HG02610 (cell line): ENCODE measurements at regions not wholly inside any gene's neighbourhood (a gene's known extent, or its start where the extent isn't known, plus 50 kb on each side); places are given as distances from the start of the nearest gene placed in this dataset.
"Not testable (repeated sequence)": the region's sequence is repeated elsewhere in the genome, so short reads cannot be mapped to it uniquely, and the experiment has no call there.

Experiments used
- ATAC-seq: cut with Tn5 transposase; IDR thresholded peaks from one replicate; pipeline ENCODE4 v1.9.1; 2021; ENCODE audit warnings: mild to moderate bottlenecking, moderate library complexity; ENCODE audit not compliant: unreplicated experiment

DNA sequence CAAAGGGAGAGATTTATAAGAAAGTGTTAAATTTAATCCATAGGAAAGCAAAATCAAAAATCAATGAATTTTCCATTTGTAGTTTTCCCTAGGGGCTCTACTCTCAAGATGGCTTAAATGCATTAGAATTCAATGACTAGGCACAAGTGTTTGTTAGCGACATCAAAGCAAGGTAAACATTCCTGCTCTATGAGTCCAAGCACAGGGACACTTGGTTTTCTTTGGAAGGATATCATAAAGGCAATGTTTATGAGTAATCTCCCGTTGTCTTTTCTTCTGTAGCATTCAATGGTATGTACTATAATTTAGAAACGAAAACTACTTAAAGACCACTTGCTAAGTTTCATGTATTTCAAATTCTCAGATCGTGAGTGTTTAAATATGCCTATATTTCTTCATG is 54.8 kb upstream of the ZNF717 start:
- ATAC-seq = not testable (repeated sequence)

DNA sequence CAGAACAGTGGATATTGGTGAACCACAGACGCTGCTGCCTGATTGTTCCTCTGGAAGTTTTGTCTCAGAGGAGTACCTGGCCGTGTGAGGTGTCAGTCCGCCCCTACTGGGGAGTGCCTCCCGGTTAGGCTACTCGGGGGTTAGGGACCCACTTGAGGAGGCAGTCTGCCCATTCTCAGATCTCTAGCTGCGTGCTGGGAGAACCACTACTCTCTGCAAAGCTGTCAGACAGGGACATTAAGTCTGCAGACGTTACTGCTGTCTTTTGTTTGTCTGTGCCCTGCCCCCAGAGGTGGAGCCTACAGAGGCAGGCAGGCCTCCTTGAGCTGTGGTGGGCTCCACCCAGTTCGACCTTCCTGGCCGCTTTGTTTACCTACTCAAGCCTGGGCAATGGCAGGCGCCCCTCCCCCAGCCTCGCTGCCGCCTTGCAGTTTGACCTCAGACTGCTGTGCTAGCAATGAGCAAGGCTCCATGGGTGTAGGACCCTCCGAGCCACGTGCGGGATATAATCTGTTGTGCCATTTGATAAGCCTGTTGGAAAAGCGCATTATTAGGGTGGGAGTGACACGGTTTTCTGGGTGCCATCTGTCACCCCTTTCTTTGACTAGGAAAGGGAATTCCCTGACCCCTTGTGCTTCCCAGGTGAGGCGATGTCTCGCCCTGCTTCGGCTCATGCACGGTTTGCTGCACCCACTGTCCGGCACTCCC is 65.1 kb upstream of the ZNF717 start:
- ATAC-seq = not testable (repeated sequence)

DNA sequence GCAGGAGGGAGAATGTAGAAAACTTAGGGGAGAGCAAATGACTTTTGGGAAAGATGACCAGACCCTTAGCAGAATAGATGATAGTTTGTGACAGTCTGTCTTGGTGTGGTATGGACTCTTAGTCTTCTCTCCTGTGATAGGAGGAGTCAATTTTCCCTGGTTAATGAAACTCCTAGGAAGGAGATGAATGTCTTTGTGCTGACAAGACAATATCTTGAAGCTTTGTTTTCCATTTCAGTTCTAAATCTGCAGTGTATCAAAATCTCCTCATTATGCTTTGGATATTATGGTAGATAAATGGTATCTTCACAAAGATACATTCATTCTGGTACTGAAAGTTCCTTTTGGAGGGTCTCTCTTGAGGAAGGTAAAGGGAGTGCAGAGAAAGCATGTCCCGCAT is 77.8 kb upstream of the ZNF717 start:
- no peak for ATAC-seq

DNA sequence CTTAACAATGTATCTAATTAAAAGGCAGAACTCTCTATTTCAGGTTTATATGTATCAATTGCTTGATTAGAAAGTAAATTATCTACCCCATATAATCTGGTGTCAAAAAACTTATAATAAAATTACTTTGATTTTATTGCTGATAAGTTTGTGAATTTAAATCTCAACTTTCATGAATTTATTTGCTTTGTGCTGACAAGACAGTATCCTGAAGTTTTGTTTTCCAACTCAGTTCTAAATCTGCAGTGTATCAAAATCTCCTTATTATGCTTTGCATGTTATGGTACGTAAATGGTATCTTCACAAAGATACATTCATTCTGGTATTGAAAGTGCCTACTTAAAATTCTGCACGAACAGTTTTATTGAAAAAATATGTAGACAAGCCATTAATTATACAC is 78.5 kb upstream of the ZNF717 start:
- no peak for ATAC-seq

DNA sequence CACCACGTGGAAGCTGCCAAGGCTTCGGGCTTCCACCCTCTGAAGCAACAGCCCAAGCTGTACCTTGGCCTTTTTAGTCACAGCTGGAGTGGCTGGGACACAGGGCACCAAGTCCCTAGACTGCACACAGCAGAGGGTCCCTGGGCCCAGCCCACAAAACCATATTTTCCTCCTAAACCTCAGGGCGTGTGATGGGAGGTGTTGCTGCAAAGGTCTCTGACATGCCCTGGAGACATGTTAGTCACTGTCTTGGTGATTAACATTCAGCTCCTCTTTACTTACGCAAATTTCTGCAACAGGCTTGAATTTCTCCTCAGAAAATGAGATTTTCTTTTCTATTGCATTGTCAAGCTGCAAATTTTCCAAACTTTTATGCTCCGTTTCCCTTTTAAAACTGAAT is 98.4 kb upstream of the ZNF717 start:
- ATAC-seq = not testable (repeated sequence)

DNA sequence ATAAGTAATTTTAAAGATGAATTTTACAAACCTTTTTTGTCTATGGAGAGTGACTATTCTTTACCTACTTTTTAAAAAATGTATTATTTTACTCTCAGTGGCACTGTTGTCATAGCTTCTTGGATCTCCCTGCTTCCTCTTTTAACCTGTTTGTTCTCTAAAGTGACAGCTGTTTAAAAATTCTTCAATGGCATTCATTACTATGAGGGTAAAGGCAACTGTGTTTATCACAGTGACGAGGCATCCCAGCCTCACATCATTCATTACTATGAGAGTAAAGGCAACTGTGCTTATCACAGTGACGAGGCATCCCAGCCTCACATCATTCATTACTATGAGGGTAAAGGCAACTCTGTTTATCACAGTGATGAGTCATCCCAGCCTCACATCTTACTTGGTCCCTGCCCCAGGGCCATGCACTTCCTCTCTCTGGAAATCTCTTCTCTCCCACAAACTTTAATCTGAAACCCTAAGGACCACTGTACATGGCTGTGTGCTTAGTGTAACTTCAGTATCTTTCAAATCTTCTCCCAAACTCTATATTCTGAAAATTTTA is 101.7 kb upstream of the ZNF717 start:
- ATAC-seq = no peak

DNA sequence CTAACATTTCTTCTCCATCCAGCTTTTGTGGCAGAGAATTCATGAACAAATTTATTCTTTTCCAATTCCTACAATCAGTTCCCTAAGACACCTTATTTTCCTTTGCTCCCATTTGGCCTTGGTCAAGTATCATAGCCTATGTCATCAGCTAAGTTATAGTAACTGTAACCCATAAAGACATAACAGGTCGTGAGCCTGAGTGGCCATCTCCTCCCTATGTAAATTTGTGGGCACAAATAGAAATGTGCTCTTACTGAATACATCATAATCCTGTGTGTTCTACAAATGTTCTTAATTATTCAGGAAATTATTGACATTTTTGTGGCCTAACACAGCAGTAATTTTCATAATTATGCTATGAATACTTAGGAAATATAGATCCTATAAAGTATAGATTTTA is 108.9 kb upstream of the ZNF717 start:
- ATAC-seq = no peak

DNA sequence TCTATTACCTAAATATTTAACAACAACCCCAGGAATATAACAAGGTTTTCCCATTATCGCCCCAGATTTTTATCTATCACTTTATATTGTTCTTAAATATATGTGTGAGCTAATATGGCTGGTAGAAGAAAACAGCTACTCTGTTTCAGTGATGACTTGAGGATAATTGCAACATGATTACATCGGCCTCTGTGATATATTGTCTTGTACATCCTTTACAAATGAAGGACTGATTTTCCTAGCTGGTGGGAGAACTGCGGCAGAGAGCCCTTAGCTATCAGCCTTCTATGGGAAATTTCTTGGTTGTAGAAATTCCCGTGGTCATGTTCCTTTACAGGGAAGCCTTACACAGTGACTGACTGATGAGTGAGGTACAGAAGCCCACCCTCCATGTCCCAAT is 110.9 kb upstream of the ZNF717 start:
- ATAC-seq = no peak

DNA sequence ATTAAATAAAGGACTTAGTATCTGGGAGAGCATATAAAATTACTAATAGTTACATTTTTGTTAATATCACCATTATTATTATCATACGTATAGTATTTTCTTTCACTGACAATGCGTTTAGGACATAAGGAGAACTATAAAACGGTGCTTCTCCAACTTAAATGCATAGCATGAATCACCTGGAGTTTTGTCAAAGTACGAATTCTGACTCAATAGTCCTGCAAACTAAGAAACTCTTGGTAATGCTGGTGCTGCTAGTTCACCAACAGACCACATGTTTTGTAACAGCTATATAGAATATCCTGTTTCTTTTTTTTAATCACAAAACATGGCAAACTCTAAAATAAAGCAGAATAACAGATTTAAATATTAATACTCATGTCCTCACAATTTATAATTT is 116.1 kb upstream of the ZNF717 start:
- not testable (repeated sequence) for ATAC-seq

DNA sequence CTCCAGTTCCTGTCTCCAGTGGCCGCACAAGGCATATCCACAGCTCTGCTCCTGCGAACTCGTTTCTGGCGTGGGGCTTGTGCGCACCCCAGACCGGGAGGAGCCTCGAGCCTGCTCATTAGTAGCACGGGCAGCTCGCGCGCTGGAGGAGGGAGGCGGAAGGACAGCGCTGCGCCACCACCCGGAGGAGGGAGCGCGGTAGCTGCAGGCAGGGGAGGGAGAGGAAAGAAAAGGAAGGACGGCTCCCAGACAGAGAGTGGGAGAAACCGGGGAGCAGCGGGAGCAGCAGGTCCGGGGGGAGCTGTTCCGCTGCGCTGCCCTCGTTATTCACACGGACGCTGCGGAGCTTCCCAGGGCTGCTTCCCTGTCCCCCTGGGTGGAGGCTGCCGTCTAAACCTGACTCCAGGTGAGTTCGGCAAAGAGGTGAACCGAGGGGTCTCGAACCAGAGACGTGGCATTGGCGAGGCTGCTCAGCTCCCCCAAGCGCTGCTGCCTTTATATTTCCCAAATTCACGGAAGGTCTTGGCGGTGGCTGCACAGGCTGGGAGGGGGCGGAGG is 121.3 kb upstream of the ZNF717 start:
- no peak for ATAC-seq

DNA sequence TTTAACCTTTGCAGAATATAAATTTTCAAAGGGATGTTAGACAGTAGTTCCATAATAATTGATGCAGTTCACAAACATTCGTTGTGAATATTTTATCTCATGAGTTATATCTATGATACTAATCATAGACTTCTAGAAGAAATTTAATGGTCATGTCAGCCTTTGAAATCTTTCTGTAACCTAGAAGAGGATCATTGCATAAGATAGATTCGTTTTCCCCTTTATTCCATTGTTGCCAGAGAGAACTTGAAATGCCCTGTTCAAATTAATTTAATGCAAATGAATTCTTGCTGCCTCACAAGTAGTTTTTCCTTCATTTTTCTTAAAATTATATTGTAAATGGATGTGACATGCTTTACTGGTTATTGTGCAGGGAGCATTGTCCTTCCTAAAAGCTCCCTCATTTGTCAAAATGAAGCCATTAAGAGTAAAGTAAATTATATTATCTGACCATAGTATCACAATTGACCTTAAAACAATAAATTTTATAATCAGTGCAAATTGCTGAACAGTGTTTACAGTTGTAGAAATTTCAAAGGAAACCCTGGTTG is 128.5 kb upstream of the ZNF717 start:
- no peak for ATAC-seq

DNA sequence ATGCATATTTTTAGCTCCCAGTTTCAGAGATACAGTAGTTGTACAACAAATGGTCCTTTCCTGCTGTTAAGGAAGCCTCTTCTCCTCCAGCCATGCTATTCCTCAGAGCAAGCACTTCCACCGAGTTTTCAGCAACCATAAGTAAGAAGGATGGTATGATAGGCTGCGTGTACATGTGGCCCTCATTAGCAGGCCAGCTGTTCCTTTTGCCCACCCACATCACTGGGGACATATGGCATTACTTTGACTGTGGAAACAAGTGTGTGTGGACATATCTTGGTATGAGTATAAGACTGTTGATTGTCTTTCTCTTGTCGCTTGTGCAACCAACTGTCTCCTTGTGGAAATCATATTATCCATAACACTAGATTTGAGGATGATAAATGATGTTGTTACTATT is 129.4 kb upstream of the ZNF717 start:
- not testable (repeated sequence) for ATAC-seq

DNA sequence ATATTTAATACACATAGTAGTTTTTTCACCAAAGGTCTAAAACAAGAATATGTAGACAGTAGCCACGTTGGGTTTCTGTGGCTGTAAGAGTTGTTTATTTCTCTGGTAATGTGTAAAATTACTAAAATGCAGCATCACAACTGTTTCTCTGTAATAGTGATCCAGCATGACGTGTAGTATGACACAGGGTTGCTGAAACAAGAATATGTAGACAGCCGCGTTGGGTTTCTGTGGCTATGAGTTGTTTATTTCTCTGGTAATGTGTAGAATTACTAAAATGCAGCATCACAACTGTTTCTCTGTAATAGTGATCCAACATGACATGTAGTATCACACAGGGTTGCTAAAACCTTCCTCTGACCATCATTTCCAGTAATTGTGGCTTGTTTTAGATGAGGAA is 153.6 kb upstream of the ZNF717 start:
- no peak for ATAC-seq

DNA sequence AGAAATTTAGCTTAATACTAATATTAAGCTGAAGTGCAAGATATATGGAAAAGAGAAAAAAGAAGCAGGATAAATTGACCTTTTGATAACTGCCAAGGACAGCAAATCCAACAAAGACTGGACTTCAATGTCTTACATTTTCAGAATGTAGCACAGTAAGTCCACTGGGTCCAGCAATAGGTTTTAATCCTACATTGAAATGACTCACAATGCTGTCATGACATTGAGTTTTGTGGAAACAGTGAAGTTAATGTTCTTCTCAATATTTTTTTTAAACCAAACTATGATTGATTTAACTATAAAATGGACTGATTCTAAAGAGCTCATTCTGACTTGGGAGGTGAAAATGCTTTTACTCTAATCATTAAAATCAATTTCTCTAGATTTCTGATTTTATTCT is 166.6 kb upstream of the ZNF717 start:
- ATAC-seq = no peak

DNA sequence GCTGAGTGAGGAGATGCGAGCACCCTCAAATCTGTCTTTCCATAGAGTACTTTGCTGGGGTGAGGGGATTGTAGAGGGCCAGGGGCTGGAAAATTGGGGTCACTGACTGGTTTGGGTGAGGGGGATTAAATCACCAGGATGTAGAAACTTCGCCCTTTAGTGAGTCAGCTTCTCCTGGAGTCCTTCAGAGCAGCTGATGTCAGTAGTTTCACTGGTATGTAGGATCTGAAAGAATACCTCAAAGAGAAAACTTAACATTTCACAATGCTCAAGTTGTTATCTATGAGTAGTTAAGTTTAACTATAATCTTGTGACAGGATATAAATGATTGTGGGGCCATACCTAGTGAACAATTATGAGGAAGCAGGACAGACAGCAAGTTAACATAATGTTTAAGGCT is 174.7 kb upstream of the ZNF717 start:
- ATAC-seq = not testable (repeated sequence)

DNA sequence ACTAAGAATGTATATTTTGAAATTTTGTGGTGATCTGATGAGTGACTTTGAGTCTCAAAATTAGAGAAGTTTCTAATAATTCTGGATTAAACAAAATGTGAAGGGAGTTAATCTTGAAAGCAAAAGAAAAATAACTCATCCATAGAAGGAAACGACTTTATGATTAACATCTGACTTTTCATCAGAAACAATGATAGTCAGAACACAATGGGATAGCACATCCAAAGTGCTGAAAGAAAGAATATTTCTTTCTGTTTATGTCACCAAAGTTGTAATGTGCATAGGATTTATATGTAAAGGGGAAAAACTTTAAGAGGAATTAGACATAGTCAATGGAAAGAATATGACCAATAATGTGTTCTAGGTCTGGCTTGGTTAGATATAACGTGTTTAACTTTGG is 176.7 kb upstream of the ZNF717 start:
- not testable (repeated sequence) for ATAC-seq

DNA sequence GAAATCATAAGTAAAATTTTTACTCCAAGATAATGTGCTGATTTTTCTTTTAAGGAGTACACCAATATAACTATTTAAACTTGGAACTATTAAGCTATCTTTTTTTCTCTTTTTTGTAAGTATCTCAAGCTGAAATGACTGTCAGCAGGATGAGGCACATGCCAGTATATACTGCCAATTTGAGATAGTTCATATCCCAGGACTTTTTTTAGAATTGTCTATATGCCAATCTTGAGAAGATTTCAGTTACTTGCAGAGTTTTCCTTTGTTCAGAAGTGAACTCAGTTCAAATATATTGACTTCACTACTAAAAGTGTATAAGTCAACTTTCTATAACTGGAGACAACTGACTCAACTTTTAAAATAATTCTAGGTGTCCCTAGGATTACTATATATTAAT is 181.7 kb upstream of the ZNF717 start:
- no peak for ATAC-seq

DNA sequence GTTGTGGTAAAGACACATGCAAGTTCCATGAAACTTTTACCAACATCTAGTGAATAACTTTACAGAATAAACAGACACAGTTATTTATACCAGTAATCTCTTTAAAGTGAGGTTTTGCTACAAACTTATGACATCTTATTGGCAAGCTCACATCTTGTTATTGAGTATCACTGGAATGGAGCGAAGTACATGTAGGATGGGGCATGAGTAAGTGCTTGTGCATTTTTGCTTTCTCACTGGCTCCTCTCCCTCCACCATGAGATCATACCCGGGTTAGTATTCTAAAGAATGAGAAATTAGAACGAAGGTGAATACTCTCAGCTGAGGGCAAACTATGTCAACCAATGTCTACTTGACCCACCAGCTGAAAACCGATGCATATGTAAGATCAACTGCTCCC is 193.3 kb upstream of the ZNF717 start:
- no peak for ATAC-seq

DNA sequence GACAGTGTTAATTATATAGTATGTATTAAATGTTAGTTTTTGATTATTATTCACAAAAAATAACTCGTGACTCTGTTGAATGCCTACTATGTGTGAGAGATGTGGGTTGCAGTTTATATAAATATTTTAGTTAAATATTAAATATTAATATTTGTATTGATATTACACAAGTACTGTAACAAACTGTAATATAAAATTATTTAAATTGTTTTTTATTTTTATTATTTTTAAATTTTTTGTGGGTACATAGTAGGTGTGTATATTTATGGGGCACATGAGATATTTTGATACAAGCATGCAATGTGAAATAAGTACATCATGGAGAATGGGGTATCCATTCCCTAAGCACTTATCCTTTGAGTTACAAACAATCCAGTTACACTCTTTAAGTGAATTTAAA is 196.1 kb upstream of the ZNF717 start:
- ATAC-seq = no peak

DNA sequence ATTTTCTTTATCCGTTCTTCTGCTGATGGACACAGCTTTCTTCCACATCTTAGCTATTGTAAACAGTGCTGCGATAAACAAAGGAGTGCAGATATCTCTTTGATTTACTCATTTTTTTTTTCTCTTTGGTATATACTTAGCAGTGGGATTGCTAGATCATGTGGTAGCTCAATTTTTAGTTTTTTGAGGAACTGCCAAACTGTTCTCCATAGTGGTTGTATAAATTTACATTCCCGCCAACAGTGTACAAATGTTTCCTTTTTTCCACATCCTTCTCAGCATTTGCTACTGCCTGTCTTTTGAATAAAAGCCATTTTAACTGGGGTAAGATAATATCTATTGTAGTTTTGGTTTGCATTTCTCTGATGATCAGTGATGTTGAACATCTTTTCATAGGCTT is 196.8 kb upstream of the ZNF717 start:
- no peak for ATAC-seq

DNA sequence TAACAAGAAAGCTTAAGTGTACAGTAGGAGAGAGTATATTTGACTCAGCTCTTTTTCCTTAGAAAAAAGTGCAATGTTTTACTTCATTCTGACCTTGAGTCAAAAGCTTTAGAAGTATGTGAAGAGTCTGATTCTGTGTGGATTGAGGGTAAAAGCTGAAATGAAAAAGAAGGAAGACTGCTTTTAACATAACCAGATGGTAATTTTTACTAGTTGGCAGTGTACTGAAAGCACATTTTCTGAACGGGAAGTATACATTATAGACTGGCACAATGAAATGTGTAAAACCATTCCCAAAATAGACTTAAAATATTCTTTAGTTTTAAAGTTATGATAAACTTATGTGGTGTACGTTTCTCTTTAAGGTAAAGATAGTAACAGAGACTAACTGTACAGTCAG is 197.8 kb upstream of the ZNF717 start:
- ATAC-seq = no peak

DNA sequence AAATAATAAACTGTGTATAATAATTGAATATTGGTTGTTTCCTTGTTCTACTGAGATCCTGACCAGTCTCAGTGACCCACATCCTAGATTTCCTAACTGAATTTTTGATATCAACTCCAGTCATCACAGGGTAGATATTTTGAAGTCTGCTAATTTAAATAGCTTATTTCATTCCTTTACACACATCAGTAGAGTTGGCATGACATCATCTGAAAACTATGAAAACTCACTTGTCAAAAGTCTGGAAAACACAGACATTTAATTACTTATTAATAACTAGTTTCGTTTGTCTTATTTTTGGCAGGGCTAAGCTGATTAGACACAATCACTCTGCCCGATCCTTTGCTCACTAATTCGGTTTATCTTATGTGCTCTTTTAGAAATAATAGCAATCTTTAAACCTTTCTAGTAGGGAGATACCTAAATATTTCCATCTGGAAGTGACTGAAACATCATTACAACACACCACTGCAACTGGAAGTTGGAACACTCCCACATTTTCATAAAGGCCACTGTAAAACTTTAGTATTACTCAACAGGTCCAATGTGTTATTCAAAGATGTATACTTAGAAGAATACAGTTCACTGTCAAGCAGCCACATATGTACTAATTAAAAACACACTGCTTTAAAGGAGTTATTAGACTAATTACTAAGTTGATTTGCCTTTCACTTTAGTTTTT is 198.4 kb upstream of the ZNF717 start:
- ATAC-seq = no peak
